Esophagus muscularis mucosa (tissue), 4 donors: ENCODE measurements at regions not wholly inside any gene's neighbourhood (a gene's known extent, or its start where the extent isn't known, plus 50 kb on each side); places are given as distances from the start of the nearest gene placed in this dataset.

Experiments
- DNase-seq: peaks from one replicate; pipeline ENCODE4 v3.0.0-alpha.2; 2017; ENCODE audit errors: extremely low spot score
- H3K27ac ChIP-seq, 4 donors: fragments of 200-600 bp; sonication (generic); replicated peaks in 1 of 4; 1 replicate in 3 of 4; 2 replicates in 1 of 4; pipeline ENCODE4 v1.5.1; 2016 to 2019; ENCODE audit warnings: mild to moderate bottlenecking in 1 of 4
- H3K27me3 ChIP-seq, 4 donors: fragments of 200-600 bp; sonication (generic); one replicate each; pipeline versions ENCODE4 v1.5.1 to v1.6.0; 2016 to 2019
- H3K36me3 ChIP-seq, 4 donors: fragments of 200-600 bp; sonication (generic); one replicate each; pipeline ENCODE4 v1.5.1; 2016 to 2019
- H3K4me1 ChIP-seq, 4 donors: fragments of 200-600 bp; sonication (generic); one replicate each; pipeline ENCODE4 v1.5.1; 2016 to 2019
- H3K4me3 ChIP-seq, 4 donors: fragments of 200-600 bp; sonication (generic); 1 replicate in 2 of 4; 2 replicates in 2 of 4; pipeline ENCODE4 v1.5.1; 2016 to 2019; ENCODE audit warnings: mild to moderate bottlenecking in 4 of 4, moderate library complexity in 1 of 4
- H3K9me3 ChIP-seq, 4 donors: fragments of 200-600 bp; sonication (generic); 1 replicate in 3 of 4; 2 replicates in 1 of 4; pipeline ENCODE4 v1.5.1; 2016 to 2019
- CTCF ChIP-seq, 3 experiments: fragments of 200-600 bp in 2 of 3; fragments of 450-650 bp in 1 of 3; sonication (generic) in 2 of 3; IDR thresholded peaks; one replicate each; pipeline ENCODE4 v1.5.1; 2017 to 2019; ENCODE audit warnings: antibody characterized with exemption in 3 of 3, mild to moderate bottlenecking in 2 of 3, moderate library complexity in 1 of 3
- EP300 ChIP-seq: sonication (generic); formaldehyde crosslinking; IDR thresholded peaks from one replicate; pipeline ENCODE4 v1.6.1; 2017; ENCODE audit warnings: antibody characterized with exemption
- POLR2A ChIP-seq: fragments of 450-650 bp; IDR thresholded peaks from one replicate; pipeline ENCODE4 v1.6.1; 2017; ENCODE audit warnings: antibody characterized with exemption, moderate library complexity, mild to moderate bottlenecking, low read depth
- POLR2AphosphoS5 ChIP-seq, 2 donors: sonication (generic); formaldehyde crosslinking; IDR thresholded peaks; one replicate each; pipeline ENCODE4 v1.6.1; 2017; ENCODE audit warnings: antibody characterized with exemption in 2 of 2
- WGBS: methylation state at CpG from one replicate; pipeline ENCODE4 v1.1.5; 2018; 5-methylcytosine and 5-hydroxymethylcytosine counted together
- intact Hi-C: fragments of 100-400 bp; cut with DNase I; formaldehyde crosslinking; loops from one replicate; pipeline ENCODE4 v1.15.1; 2023

GRCh38 chr2:220282236-220282635 lies 654.8 kb downstream of the SLC4A3 start:
- WGBS: 88% methylated on average over 3 of the region's 3 CpGs
- H3K27me3 ChIP-seq: no peaks in the 10 kb centered on the region
- H3K4me3 ChIP-seq: no peak overlapping the region
- intact Hi-C loops: no loop called here
- no peaks in the 10 kb centered on the region for H3K9me3 ChIP-seq
- H3K27ac ChIP-seq: no peak overlapping the region
- H3K36me3 ChIP-seq: no peaks in the 10 kb centered on the region
- no peak for TF ChIP-seq CTCF (IDR thresholded peaks at IDR 0.05)
- TF ChIP-seq POLR2AphosphoS5 (IDR thresholded peaks at IDR 0.05): no peak
- TF ChIP-seq EP300: no peak
- TF ChIP-seq POLR2A: no peak
- no peak for DNase-seq
- peaks cover 0 to 11% (median 9%) of the 10 kb centered on the region in 4 donors for H3K4me1 ChIP-seq

- Histone ChIP-seq H3K36me3 (no peaks in the 10 kb centered on the region), H3K27me3 (no peaks in the 10 kb centered on the region), H3K9me3 (no peaks in the 10 kb centered on the region), H3K4me1 (no peaks in the 10 kb centered on the region), H3K27ac (no peak overlapping the region), H3K4me3 (no peak overlapping the region)
- 96% methylated on average over 1 of the region's 1 CpG for WGBS
- TF ChIP-seq POLR2A (no peak), CTCF (IDR thresholded peaks at IDR 0.05) (no peak), POLR2AphosphoS5 (IDR thresholded peaks at IDR 0.05) (no peak), EP300 (no peak)
- DNase-seq: no peak
- intact Hi-C loops: no loop called here
Observed at GRCh38 chr2:220293966-220294365, 666.5 kb downstream of the SLC4A3 start.

- Histone ChIP-seq H3K27me3 (no peaks in the 10 kb centered on the region), H3K4me1 (no peaks in the 10 kb centered on the region)
- intact Hi-C loops: no loop called here
Observed at GRCh38 chr2:220296174-220296573, 668.7 kb downstream of the SLC4A3 start.

GRCh38 chr2:220297093-220297492 lies 669.7 kb downstream of the SLC4A3 start:
- intact Hi-C loops: no loop called here
- no peak for DNase-seq
- no peaks in the 10 kb centered on the region for H3K27me3 ChIP-seq
- WGBS: 88% methylated on average over 2 of the region's 2 CpGs
- H3K36me3 ChIP-seq: no peaks in the 10 kb centered on the region
- no peaks in the 10 kb centered on the region for H3K9me3 ChIP-seq
- no peak for TF ChIP-seq POLR2A
- TF ChIP-seq POLR2AphosphoS5 (IDR thresholded peaks at IDR 0.05): no peak
- TF ChIP-seq EP300: no peak
- TF ChIP-seq CTCF (IDR thresholded peaks at IDR 0.05): no peak
- no peak overlapping the region for H3K27ac ChIP-seq
- no peaks in the 10 kb centered on the region for H3K4me1 ChIP-seq
- no peak overlapping the region for H3K4me3 ChIP-seq

More at GRCh38 chr2:220296174-220296573, 668.7 kb downstream of the SLC4A3 start:
- no peak for TF ChIP-seq POLR2AphosphoS5 (IDR thresholded peaks at IDR 0.05)
- TF ChIP-seq CTCF (IDR thresholded peaks at IDR 0.05): no peak
- TF ChIP-seq EP300: no peak
- TF ChIP-seq POLR2A: no peak
- WGBS: 25% methylated on average over 2 of the region's 2 CpGs
- no peak overlapping the region for H3K27ac ChIP-seq
- DNase-seq: no peak
- no peaks in the 10 kb centered on the region for H3K9me3 ChIP-seq
- no peaks in the 10 kb centered on the region for H3K36me3 ChIP-seq
- H3K4me3 ChIP-seq: no peak overlapping the region

- no peak for TF ChIP-seq POLR2AphosphoS5 (IDR thresholded peaks at IDR 0.05)
- no peak for TF ChIP-seq CTCF (IDR thresholded peaks at IDR 0.05)
- TF ChIP-seq POLR2A: no peak
- no peak for TF ChIP-seq EP300
- peak; percentile 55 for DNase-seq
- no peaks in the 10 kb centered on the region for H3K9me3 ChIP-seq
- no peaks in the 10 kb centered on the region for H3K36me3 ChIP-seq
- intact Hi-C loops: no loop called here
- no peak overlapping the region for H3K27ac ChIP-seq
- WGBS: 64% methylated on average over 3 of the region's 3 CpGs
- H3K4me1 ChIP-seq: no peaks in the 10 kb centered on the region
- no peak overlapping the region for H3K4me3 ChIP-seq
- H3K27me3 ChIP-seq: no peaks in the 10 kb centered on the region
Observed at GRCh38 chr2:220300806-220301205, 673.4 kb downstream of the SLC4A3 start.
